ENCODE measurements at regions not wholly inside any gene's neighbourhood (a gene's known extent, or its start where the extent isn't known, plus 50 kb on each side); places are given as distances from the start of the nearest gene placed in this dataset.

- ATAC-seq (peak; percentile 42), DNase-seq (ENCODE audit: low spot score) (no peak)
- intact Hi-C loops (cut with DNase I) = no loop called here
Observed at GRCh38 chr9:1298046-1298445, 247.9 kb downstream of the DMRT2 start.

DNA sequence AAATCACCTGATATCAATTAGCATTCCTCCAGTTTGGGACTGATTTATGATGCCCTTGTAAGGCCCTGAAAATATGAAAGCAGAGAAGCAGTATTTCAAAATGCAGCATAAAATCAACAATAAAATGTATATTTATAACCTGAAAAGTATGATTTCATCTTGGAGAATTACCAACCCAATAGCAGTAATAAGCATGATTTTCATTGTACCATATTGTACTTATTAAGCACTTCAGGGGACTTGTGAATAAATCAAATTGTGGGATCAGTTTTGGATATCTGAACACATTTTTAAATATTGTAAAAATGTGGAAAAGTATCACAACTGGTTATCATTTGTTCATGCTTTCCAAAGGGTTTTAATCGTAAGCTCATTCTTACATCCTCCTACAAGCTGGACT lies 250.8 kb downstream of the DMRT2 start:
- ATAC-seq (no peak), DNase-seq (ENCODE audit: low spot score) (no peak)
- intact Hi-C loops (cut with DNase I) = no loop called here

DNA sequence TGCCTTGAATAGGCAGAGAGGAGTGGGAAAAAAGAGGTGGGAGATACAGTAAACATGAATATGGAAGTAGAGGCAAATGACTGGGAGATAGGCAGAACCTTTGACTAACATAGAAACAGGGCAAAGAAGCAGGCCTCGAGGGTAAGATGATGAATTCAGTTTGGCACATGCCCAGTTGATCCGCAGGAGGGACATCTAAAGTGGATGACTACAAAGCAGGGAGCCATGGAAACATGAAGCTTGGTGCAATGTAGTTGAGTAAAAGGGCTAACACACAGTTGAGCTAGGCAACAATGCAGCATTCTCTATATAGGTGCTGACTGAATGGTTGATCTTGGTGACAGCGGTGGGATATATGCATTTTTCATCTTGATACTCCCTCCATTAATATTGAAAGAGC lies 253.8 kb downstream of the DMRT2 start:
- no peak for DNase-seq (ENCODE audit: low spot score)
- ATAC-seq = no peak
- intact Hi-C loops (cut with DNase I) = no loop called here

GRCh38 chr9:1311462-1312042 lies 261.4 kb downstream of the DMRT2 start:
- ATAC-seq (no peak), DNase-seq (ENCODE audit: low spot score) (no peak)
- intact Hi-C loops (cut with DNase I) = no loop called here

GRCh38 chr9:1319436-1319835 lies 269.3 kb downstream of the DMRT2 start:
- ATAC-seq (peak; percentile 21), DNase-seq (ENCODE audit: low spot score) (no peak)
- intact Hi-C loops (cut with DNase I) = no loop called here

- DNase-seq (ENCODE audit: low spot score) (no peak), ATAC-seq (peak; percentile 55)
- intact Hi-C loops (cut with DNase I) = no loop called here
Observed at GRCh38 chr9:1320051-1320557, 269.9 kb downstream of the DMRT2 start.

DNA sequence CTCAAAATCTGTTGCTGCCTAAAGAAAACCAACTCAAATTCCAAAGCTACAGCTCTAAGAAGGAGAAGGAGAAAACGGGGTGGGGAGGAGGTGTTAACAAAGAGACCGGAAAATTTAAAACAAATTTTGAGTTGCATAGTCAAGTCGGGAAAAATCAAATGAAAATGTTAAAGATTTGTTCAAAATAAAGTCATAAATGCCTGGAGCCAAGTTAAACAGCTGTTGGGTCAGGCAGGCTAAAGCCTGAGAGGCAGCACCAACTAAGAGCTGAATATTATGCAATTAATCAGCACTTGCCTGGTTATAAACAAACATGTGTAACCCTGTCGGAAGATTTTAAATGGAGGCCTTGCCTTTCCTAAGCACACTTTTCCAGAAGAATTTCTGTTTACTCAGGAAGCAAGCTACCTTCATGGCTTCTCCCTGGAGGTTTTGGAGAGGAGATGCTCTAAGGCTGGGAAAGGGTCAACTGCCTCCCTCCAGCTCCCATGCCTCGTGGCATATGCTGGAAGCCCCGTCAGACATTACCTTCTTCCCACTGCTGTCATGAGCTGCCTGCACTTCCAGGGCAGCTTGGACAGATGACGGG lies 270.5 kb downstream of the DMRT2 start:
- intact Hi-C loops (cut with DNase I) = no loop called here
- ATAC-seq (peak; percentile 90), DNase-seq (ENCODE audit: low spot score) (no peak)

GRCh38 chr9:1327467-1327866 lies 277.3 kb downstream of the DMRT2 start:
- intact Hi-C loops (cut with DNase I) = no loop called here
- DNase-seq (ENCODE audit: low spot score) (no peak), ATAC-seq (no peak)

GRCh38 chr9:1328341-1328740 lies 278.2 kb downstream of the DMRT2 start:
- DNase-seq (ENCODE audit: low spot score) = no peak
- intact Hi-C loops (cut with DNase I) = no loop called here

GRCh38 chr9:1331546-1332038 lies 281.4 kb downstream of the DMRT2 start:
- intact Hi-C loops (cut with DNase I) = no loop called here
- ATAC-seq (peak; percentile 17), DNase-seq (ENCODE audit: low spot score) (no peak)

More at GRCh38 chr9:1328341-1328740, 278.2 kb downstream of the DMRT2 start:
- ATAC-seq = no peak

- intact Hi-C loops (cut with DNase I) = no loop called here
Observed at GRCh38 chr9:1332156-1332555, 282.0 kb downstream of the DMRT2 start.

DNA sequence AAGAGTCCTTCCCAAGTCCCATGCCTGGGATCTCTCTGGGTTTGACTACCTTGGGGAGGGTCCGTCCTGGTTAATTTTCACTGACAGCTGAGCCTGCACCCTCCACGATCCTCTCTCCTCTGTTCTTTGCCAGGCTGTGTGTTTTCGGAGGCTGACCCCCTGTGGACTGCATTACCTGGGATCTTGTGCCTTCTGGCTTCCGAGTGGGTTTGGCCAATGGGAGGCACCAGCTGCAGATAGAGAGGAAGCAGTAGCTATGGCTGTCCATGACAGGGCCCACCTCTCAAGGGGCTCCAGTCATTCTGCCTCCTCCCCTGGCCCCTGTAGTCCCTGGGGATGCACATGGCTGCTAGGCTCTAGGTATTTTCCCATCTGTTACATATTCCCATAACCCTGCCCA lies 285.0 kb downstream of the DMRT2 start:
- intact Hi-C loops (cut with DNase I) = no loop called here
- DNase-seq (ENCODE audit: low spot score) = no peak
- ATAC-seq = no peak

More at GRCh38 chr9:1332156-1332555, 282.0 kb downstream of the DMRT2 start:
- ATAC-seq (no peak), DNase-seq (ENCODE audit: low spot score) (no peak)

DNA sequence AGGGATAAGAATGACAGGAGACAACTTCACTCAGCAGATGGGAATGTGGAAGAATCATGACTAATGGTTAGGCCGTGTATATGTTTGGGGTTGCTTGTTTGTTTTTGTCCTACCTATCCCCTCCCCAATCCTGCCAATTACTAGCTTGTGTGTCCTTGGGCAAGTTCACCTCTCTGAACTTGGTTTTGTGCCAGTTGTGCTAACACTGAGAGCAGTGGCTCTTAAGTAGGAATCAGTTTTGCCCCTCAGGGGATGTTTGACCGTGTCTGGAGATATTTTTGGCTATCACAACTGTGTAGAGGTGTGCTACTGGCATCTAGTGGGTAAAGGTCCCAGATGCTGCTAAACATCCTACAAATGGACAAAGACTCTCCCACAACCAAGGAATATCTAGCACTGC lies 287.0 kb downstream of the DMRT2 start:
- ATAC-seq (no peak), DNase-seq (ENCODE audit: low spot score) (no peak)
- intact Hi-C loops (cut with DNase I) = no loop called here

DNA sequence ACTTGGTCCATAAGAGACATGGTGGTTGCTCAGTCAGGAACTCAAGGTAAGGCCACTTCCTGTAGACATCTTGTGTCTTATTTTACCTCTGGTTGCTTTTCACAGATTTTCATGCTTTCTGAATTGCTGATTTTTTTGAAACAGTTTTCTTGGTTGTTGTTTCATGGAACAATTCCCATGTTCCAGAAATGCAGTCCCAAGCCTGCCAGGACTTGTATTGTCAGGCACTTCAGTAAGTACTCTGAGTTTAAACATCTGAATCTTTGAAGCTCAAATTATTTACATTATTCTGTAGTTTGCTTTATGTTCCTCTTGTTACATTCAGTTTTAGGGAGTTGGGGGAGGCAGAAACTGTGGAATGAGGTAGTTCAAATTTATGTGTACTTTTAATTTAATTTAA lies 290.2 kb downstream of the DMRT2 start:
- ATAC-seq (no peak), DNase-seq (ENCODE audit: low spot score) (no peak)
- intact Hi-C loops (cut with DNase I) = no loop called here

- intact Hi-C loops (cut with DNase I) = no loop called here
- ATAC-seq = no peak
- DNase-seq (ENCODE audit: low spot score) = no peak
Observed at GRCh38 chr9:1353291-1353690, 303.1 kb downstream of the DMRT2 start.

DNA sequence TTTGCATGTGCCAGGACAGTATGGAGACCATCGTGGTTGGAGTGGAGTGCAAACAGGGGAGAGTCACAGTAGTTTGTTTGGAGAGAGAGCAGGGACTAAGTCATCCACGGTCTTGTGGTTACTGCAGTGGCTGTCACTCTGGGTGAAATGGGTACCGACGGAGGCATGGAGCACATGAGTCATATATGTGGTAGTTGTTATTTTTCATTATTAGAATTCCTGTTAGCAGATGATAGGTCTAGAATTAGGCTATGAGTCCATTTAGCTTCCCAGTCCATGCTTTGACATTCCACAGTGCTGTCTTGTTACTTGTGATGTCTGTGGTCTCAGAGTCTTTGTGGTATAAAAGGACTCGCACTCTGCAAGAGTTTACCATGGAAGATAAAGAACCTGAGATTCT lies 303.9 kb downstream of the DMRT2 start:
- intact Hi-C loops (cut with DNase I) = no loop called here
- DNase-seq (ENCODE audit: low spot score) (no peak), ATAC-seq (no peak)

DNA sequence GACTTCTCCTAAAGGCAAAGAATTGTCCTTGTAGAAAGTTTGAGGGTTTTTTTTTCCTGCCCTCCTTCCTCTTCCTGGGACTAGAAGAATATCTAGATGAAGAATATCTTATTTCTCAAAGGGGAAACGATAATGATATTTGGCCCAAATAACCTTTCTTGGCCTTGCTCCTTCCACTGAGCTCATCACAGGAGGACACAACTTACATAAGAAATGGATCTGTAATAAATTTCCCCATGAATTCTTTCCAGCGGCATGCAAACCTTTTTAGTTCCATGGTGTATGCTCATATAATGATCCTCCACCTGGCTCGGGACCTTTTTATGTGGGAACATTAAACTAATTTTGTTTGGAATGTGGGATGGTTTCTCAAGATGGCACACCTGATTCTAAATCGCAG lies 304.4 kb downstream of the DMRT2 start:
- intact Hi-C loops (cut with DNase I) = no loop called here

GRCh38 chr9:1355656-1356055 lies 305.5 kb downstream of the DMRT2 start:
- ATAC-seq (no peak), DNase-seq (ENCODE audit: low spot score) (no peak)
- intact Hi-C loops (cut with DNase I) = no loop called here

More for the DNA sequence above, 304.4 kb downstream of the DMRT2 start:
- ATAC-seq (no peak), DNase-seq (ENCODE audit: low spot score) (no peak)

DNA sequence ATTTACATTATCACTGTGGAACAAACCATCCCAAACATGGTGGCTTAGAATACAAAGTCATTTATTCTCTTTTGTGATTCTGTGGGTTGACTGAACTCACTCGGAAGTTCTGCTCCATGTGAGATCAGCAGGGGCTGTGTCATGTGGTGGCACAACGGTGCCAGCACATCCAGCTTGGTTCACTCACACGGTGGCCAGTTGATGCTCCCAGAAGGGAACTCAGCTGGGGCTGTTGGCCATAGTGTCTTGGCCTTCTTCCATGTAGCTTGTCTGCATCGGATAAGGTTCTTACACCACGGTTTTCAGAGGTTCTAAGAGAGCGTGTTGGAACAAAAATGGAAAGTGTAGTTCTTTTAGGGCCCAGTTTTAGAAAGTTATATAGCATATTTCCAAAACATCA lies 312.7 kb downstream of the DMRT2 start:
- DNase-seq (ENCODE audit: low spot score) (no peak), ATAC-seq (no peak)
- intact Hi-C loops (cut with DNase I) = no loop called here

DNA sequence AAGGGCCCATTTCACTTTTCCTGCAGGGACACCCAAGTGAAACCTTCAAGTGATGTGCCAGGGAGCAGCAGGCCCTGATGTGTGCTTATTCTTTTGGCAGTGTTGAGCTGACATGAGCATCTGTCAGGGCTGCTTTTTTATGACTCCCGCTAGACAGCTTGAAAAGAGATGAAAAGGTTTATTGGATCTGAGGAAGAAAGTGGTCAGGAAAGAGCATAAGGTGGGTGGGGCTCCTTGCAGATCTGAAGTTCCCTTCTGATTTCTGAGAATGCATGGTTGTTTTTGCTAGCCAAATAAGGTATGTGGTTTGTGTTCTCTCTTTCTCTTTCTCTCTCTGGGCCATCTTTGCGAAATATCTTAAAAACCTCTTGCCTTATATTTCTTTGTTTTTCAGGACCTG lies 316.1 kb downstream of the DMRT2 start:
- intact Hi-C loops (cut with DNase I) = no loop called here
- ATAC-seq (no peak), DNase-seq (ENCODE audit: low spot score) (no peak)

GRCh38 chr9:1369297-1369696 lies 319.1 kb downstream of the DMRT2 start:
- intact Hi-C loops (cut with DNase I) = no loop called here
- DNase-seq (ENCODE audit: low spot score) (no peak), ATAC-seq (no peak)

Measured in sciatic nerve (tissue), 2 donors.